A549 (cell line): ENCODE measurements at regions not wholly inside any gene's neighbourhood (a gene's known extent, or its start where the extent isn't known, plus 50 kb on each side); places are given as distances from the start of the nearest gene placed in this dataset.

Source experiments
- CTCF ChIP-seq: fragments of >200 bp; sonication (Bioruptor Twin); formaldehyde crosslinking; IDR thresholded peaks from 3 replicates; pipeline ENCODE4 v1.5.1; 2016
- EP300 ChIP-seq, 2 experiments: fragments of >200 bp; sonication (Bioruptor Twin); formaldehyde crosslinking; IDR thresholded peaks; 2 replicates in 1 of 2; 3 replicates in 1 of 2; pipeline ENCODE4 v1.6.1; 2016 to 2017
- POLR2A ChIP-seq: IDR thresholded peaks from 2 replicates; pipeline ENCODE4 v1.6.1; 2012; ENCODE audit warnings: mild to moderate bottlenecking, low read length
- RAD21 ChIP-seq, 2 experiments: fragments of >200 bp in 1 of 2; sonication (Bioruptor Twin) in 1 of 2; formaldehyde crosslinking in 1 of 2; IDR thresholded peaks in 1 of 2; conservative IDR thresholded peaks in 1 of 2; 2 replicates in 1 of 2; 3 replicates in 1 of 2; pipeline ENCODE4 v1.6.1; 2012 to 2018; ENCODE audit warnings: inconsistent platforms in 1 of 2
- TF ChIP-seq, protein P1 (sequence below): IDR thresholded peaks from 2 replicates; pipeline ENCODE4 v1.6.1; 2012

GRCh38 chr10:64191286-64191685 lies 670.1 kb downstream of the REEP3 start:
- TF ChIP-seq CTCF (no peak), POLR2A (no peak), RAD21 (conservative IDR thresholded peaks at IDR 0.05 in 1 of 2, IDR thresholded peaks at IDR 0.05 in 1 of 2) (no peak), EP300 (IDR thresholded peaks at IDR 0.05) (no peak)
- TF ChIP-seq, protein P1, sequence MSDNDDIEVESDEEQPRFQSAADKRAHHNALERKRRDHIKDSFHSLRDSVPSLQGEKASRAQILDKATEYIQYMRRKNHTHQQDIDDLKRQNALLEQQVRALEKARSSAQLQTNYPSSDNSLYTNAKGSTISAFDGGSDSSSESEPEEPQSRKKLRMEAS = no peak
